ENCODE measurements at regions not wholly inside any gene's neighbourhood (a gene's known extent, or its start where the extent isn't known, plus 50 kb on each side); places are given as distances from the start of the nearest gene placed in this dataset.

- no peak for TF ChIP-seq POLR2A (IDR thresholded peaks at IDR 0.05; ENCODE audit: low read depth, low read length)
- TF ChIP-seq POLR2AphosphoS5 (IDR thresholded peaks at IDR 0.05; ENCODE audit: low read depth, low read length): no peak
Measured at GRCh38 chr2:149781263-149781808, 193.8 kb upstream of the MMADHC start.
